ENCODE measurements at regions not wholly inside any gene's neighbourhood (a gene's known extent, or its start where the extent isn't known, plus 50 kb on each side); places are given as distances from the start of the nearest gene placed in this dataset.

DNA sequence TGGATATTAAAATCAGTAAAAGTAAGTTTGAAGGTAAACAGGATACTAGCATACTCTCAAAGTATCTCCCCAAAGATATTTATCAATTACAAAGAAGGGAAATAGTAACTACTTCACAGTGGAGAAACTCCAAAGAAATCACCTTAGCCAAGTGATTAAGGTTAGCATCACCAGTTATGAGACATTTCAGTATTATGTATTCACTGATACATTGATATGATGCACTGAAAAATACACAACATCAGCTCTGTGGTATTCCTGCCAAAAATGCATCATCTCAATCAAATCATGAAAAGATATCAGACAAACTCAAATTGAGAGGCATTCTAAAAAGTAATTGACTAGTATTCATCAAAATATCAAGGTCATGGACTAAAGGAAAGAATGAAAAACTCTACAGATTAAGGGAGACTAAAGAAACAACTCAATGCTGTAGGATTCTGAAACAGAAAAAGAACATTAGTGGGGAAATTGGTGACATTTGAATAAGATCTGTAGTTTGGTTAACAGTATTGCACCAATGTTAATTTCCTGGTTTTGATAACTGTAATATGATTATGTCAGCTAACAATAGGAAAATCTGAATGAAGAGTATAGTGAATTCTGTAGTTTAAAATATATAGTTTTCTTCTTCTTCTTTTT lies 215.4 kb downstream of the UACA start:
- no peak for DNase-seq

GRCh38 chr15:70545526-70545925 lies 217.8 kb downstream of the UACA start:
- no peak for DNase-seq

GRCh38 chr15:70541511-70541910 lies 221.8 kb downstream of the UACA start:
- DNase-seq, result no peak

DNA sequence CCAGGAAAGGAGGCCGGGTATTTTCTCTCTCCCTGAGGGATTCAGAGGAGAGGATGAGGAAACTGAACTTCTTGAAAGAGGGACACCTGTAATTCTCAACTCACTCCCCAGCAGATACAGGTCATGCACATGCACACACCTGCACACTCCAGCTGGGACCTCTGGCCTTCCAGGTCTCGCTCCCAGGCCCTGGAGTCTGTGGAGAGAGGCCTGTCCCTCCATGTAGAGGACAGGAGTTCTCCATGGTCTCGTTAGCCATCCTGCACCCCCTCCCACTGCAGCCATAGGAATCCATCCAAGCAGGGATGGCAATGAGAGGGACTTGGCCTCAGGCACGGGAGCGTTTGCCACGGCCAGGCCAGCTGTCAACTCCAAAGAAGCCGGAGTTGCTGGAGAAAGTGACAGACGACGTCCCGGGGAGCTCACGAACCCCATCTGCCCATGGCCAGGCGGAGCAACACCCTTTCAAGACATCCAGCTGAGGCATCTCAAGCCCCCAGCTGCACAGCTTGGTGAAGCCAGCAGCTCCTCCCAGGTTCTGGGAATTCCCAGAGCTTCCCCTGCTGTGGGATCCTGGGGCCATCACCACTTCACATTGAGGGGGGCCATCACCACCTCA lies 223.3 kb downstream of the UACA start:
- no peak for DNase-seq

- no peak for DNase-seq
Measured at GRCh38 chr15:70539409-70539808, 223.9 kb downstream of the UACA start.

DNA sequence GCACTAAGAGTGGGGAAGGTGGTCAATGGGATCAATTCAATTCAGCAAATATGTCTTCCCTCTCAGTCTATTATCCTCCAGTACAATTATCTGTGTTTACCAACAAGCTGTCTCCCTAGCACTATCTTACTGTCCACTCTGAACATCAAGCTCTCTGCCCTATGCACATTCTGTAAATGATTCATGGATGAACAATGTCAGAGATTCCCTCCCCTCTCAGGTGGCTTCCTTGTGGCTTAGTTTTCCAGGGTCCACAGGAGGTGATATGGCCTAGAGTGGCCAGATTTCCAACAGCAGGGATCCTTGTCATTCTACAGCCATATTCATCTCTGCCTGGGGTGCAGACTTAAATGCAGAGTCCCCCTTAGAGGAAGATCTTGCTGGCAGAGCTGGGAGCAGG lies 225.1 kb downstream of the UACA start:
- no peak for DNase-seq

DNA sequence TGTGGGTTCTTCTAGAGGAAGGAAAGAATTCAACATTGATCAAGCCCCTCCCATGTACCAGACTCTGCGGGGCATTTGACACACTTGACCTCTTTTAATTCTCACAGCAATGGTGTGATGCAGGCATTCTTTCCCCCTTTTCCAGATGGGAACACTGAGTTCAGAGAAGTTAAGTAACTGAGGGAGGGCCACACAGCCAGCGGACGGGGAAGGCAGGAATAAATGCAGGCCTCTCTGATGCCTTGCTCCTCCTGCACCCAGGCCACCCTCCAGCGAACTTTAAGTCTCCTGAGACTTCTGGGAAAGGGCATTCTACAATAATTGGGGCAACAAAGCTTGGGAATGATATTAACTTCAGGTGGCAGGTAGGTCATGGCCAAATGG lies 227.4 kb downstream of the UACA start:
- DNase-seq, result no peak

GRCh38 chr15:70535071-70535954 lies 228.0 kb downstream of the UACA start:
- DNase-seq, result no peak

GRCh38 chr15:70533931-70534742 lies 229.2 kb downstream of the UACA start:
- no peak for DNase-seq

DNA sequence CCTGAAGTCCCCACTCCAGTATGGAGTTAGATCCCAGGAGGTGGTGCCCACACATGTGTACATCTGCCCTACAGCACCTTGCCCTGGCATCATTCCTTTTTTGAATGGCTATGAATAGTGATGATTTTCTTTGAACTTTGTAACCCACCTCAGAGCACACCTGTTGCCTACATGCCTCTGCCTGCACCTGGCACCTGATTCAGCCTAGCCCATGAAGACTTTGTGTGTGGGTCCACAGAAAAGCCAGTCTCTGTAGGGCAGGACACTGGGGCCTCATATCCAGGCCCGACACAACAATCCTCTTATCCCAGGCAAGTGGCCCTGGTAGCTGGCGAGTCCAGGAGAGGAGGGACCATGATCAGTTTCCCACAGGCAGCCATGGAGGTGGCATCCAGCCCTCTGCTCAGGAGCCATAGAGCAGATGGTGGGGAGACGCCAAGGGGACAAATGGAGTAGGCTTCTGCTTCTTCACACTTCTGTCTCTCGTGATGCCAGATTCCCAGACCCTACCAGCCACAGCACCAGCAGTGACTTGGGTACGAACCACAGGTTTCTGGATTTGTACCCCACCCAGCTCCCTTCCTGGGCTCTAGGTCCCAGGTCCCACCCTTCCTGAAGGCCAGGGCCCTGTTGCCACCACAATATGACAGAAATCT lies 230.7 kb downstream of the UACA start:
- DNase-seq, result no peak

GRCh38 chr15:70531576-70531975 lies 231.8 kb downstream of the UACA start:
- no peak for DNase-seq

DNA sequence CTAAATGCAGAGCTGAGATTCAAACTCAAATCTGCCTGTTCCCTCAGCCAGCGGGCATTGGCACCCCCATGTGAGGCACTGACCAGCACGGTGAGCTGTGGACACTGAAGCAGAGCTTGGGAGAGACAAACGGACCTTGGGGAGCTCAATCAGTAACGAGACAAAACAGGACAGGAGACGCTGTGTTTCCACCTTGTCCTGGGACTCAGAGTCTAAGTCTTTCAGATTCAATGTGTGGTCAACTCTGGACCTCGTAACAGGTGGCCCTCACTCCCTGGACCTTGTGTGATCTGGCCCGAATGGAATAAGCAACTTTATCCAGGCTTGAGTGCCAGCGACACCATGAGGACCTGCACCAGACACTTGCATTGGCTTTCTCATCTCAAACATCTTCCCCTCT lies 232.5 kb downstream of the UACA start:
- no peak for DNase-seq

DNA sequence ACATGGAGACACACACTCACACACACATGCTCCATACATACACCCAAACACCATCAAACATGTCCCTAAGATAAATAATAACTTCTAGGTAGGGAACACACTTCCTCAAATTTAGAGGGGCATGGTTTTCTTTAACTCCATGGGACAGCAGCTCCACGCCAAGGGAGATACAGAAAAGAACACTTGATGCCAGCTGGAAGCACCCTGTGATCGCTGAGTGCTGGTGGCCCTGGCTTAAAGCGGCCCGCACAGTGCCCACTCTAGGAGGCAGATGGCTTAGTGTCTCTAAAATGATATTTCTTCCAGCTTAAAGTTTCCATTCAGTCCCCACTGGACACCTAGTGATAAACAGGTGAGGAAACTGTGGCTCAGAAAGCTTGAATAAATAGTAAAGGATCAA lies 232.9 kb downstream of the UACA start:
- DNase-seq, result no peak

DNA sequence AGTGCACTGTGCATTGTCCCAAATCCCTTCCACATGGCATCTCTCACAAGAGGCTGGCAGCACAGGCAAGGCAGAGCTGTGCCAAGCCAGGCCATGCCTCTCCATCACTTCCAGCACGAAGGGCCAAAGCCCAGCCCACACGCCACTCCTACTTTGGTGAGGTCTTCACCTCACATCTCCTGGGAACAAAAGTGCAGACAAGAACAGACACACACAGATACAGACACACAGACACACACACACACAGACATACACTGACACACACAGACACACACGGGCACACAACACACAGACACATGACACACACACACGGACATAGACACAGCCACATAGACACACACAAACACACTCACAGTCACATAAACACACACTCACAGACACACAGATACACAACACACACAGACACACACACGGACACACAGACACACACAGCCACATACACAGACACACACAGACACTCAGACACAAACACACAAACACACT lies 233.3 kb downstream of the UACA start:
- DNase-seq, result no peak

- no peak for DNase-seq
Measured at GRCh38 chr15:70528816-70529215, 234.5 kb downstream of the UACA start.

DNA sequence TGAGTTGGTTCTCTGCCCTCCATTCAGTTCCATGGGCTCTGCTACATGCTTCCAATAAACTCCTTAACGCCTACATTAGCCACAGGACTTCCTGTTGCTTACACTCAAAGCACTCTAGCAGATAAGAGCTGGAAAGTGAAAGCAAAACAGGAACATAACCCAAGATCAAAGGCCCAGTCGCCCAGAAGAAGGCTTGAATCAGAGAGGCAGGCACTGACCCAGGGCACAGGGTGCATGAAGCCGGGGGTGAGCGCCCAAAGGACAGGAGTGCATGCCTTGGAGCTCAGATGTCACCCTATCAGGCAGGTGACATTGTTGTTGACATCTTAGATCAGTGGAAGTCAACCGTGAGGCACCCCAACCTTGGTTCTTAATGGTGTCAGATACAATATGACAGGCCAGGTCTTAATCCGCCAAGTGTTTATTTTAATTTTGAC lies 235.1 kb downstream of the UACA start:
- DNase-seq, result no peak

GRCh38 chr15:70526974-70527325 lies 236.4 kb downstream of the UACA start:
- peak; percentile 59 for DNase-seq

DNA sequence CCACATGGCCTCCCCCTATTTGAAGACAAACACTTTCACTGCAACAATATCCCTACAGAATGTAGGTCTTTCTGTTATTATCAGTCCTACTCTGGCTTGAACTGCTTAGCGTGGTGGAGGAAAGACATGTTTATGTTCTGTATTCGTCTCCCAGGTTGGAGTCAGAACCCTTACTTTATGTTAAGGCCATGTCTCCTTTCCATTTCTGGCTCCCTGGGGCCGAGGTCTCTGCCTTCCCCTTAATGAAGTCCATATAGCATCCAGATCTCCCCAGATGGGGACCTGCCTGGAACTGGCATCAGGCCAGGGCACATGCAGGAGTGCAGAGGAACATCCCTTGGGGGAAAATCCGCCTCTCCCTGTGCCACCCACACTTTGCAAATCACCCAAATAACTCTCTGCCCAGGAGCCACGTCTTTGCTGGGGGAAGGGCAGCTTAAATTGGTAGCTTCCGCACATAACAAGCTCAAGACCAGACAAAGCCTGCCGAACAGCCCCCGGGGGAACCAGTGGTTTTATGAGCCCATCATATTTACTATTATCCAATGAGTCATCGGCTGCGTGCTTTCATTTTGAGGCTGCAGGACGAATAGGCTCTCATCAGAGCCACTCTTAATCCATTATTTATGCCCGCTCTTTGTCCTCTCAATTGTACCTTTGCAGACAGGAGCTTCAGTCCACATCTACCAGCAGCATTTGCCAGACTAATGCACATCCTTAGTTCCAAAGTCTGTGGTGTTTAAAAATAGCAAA lies 237.0 kb downstream of the UACA start:
- DNase-seq, result peak; percentile 88

GRCh38 chr15:70525551-70525950 lies 237.8 kb downstream of the UACA start:
- no peak for DNase-seq

GRCh38 chr15:70524470-70524869 lies 238.9 kb downstream of the UACA start:
- DNase-seq, result peak; percentile 9

DNA sequence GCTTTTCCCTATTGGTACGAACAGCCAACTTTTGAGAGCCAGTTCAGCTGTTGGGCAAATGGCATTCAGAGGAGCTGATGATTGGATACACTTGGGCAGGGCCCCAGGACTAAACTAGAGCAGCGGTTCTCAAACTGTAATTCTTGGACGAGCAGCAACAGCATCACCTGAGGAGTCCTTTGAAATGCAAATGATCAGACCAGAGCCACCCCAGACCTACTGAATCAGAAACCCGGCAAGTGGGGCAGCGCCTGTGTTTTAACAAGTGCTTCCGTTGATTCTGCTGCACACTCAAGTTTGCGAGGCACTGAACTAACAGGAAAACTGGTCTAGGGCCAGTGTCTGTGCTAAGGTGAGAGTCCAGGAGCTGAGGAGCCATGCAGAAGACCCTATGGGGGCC lies 239.7 kb downstream of the UACA start:
- no peak for DNase-seq

DNA sequence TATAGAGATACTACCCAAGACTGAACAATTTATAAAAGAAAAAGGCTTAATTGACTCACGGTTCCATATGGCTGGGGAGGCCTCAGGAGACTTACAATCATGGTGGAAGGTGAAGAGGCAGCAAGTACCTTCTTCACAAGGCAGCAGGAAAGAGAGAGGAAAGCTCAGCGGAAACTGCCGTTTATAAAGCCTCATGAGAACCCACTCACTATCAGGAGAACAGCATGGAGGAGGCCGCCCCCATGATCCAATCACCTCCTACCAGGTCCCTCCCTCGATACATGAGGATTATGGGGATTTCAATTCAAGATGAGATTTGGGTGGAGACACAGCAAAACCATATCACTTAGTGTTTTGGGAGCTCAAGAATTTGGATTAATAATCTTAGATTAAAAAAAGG lies 240.2 kb downstream of the UACA start:
- DNase-seq, result no peak
